ENCODE measurements at regions not wholly inside any gene's neighbourhood (a gene's known extent, or its start where the extent isn't known, plus 50 kb on each side); places are given as distances from the start of the nearest gene placed in this dataset.

GRCh38 chr22:42214633-42215415 lies 55.6 kb downstream of the TCF20 start:
- Histone ChIP-seq H2AFZ (ENCODE audit: low read depth, low read length, poor library complexity, severe bottlenecking) (no peak overlapping the region), H3K9me3 (ENCODE audit: control insufficient read depth in 1 of 2, insufficient read depth in 1 of 2, low read depth in 1 of 2, low read length in 2 of 2) (no peaks in the 10 kb centered on the region), H3K4me2 (ENCODE audit: low read length) (no peak overlapping the region), H3K4me3 (replicated peaks in 1 of 2; ENCODE audit: low read depth in 1 of 2, low read length in 2 of 2) (no peak overlapping the region), H3K4me1 (ENCODE audit: control insufficient read depth in 1 of 2, insufficient read depth in 2 of 2, low read length in 2 of 2) (peaks cover 0 to 3% of the 10 kb centered on the region in 2 experiments; a peak in 1 of 4 replicates), H3K36me3 (ENCODE audit: control insufficient read depth in 1 of 2, insufficient read depth in 2 of 2, low read length in 2 of 2) (peaks cover 24 to 33% of the 10 kb centered on the region in 2 experiments; a peak in 3 of 4 replicates), H3K27me3 (ENCODE audit: insufficient read depth, low read length) (no peaks in the 10 kb centered on the region), H3K79me2 (ENCODE audit: insufficient read depth, low read length) (peaks cover 60% of the 10 kb centered on the region), H3K9me2 (ENCODE audit: insufficient read depth) (no peaks in the 10 kb centered on the region), H4K20me1 (ENCODE audit: insufficient read depth) (no peaks in the 10 kb centered on the region), H3K27ac (ENCODE audit: low read depth, low read length) (no peak overlapping the region), H3K9ac (ENCODE audit: low read length) (no peak overlapping the region)
- ATAC-seq (no peak), DNase-seq (ENCODE audit: low read depth, low spot score) (no peak)
- TF ChIP-seq RAD21 (IDR thresholded peaks at IDR 0.05; ENCODE audit: low read depth), result no peak
- TF ChIP-seq ZNF274 (IDR thresholded peaks at IDR 0.05; ENCODE audit: low read depth, low read length), result no peak
- no peak for TF ChIP-seq YY1 (IDR thresholded peaks at IDR 0.05; ENCODE audit: extremely low read depth, insufficient replicate concordance, low read depth, low read length)
- TF ChIP-seq SIN3A (IDR thresholded peaks at IDR 0.05; ENCODE audit: low read depth), result no peak
- TF ChIP-seq ZBTB33 (IDR thresholded peaks at IDR 0.05; ENCODE audit: extremely low read depth, insufficient replicate concordance, low read length), result no peak
- TF ChIP-seq POLR2AphosphoS5 (IDR thresholded peaks at IDR 0.05; ENCODE audit: low read depth, low read length), result no peak
- no peak for TF ChIP-seq ELF1 (IDR thresholded peaks at IDR 0.05; ENCODE audit: borderline replicate concordance, low read depth)
- no peak for TF ChIP-seq TCF7L2 (IDR thresholded peaks at IDR 0.05; ENCODE audit: borderline replicate concordance, extremely low read depth, insufficient read depth, insufficient read length)
- TF ChIP-seq EGR1 (IDR thresholded peaks at IDR 0.05; ENCODE audit: low read depth), result no peak
- no peak for TF ChIP-seq ZFX (IDR thresholded peaks at IDR 0.05)
- TF ChIP-seq ATF3 (IDR thresholded peaks at IDR 0.05), result no peak
- TF ChIP-seq SP1 (IDR thresholded peaks at IDR 0.05; ENCODE audit: low read depth), result no peak
- no peak for TF ChIP-seq SRF (IDR thresholded peaks at IDR 0.05; ENCODE audit: low read depth)
- no peak for TF ChIP-seq EZH2phosphoT487 (IDR thresholded peaks at IDR 0.05; ENCODE audit: borderline replicate concordance)
- TF ChIP-seq CBX3 (IDR thresholded peaks at IDR 0.05; ENCODE audit: low read depth), result no peak
- TF ChIP-seq JUND (IDR thresholded peaks at IDR 0.05), result no peak
- no peak for TF ChIP-seq MAX (IDR thresholded peaks at IDR 0.05)
- ChIA-PET POLR2A (no interaction called here), RAD21 (ENCODE audit: low non-redundant PET in 1 of 2, low total read pairs in 2 of 2, uncharacterized antibody in 2 of 2, unreplicated experiment in 2 of 2) (no interaction called here), CTCF (no interaction called here)
- no TSS peak for BruUV-seq (replicated peaks)
- intact Hi-C loops (cut with micrococcal nuclease), result no loop called here

Measured in HCT116 (cell line).